Sigmoid colon (tissue), 6 donors: ENCODE measurements at regions not wholly inside any gene's neighbourhood (a gene's known extent, or its start where the extent isn't known, plus 50 kb on each side); places are given as distances from the start of the nearest gene placed in this dataset.

ENCODE experiments used
- DNase-seq: peaks from one replicate; pipeline ENCODE4 v3.0.0-alpha.2; 2019
- H3K27ac ChIP-seq, 4 donors: fragments of 200-600 bp; sonication (generic); one replicate each; pipeline ENCODE4 v1.5.1; 2016 to 2019; ENCODE audit warnings: mild to moderate bottlenecking in 1 of 4
- H3K27me3 ChIP-seq, 3 donors: fragments of 200-600 bp; sonication (generic); one replicate each; pipeline ENCODE4 v1.5.1; 2019; ENCODE audit warnings: mild to moderate bottlenecking in 1 of 3
- H3K36me3 ChIP-seq, 4 donors: fragments of 200-600 bp; sonication (generic); one replicate each; pipeline ENCODE4 v1.5.1; 2016 to 2019
- H3K4me1 ChIP-seq, 4 donors: fragments of 200-600 bp; sonication (generic); one replicate each; pipeline ENCODE4 v1.5.1; 2017 to 2019
- H3K4me3 ChIP-seq, 4 donors: fragments of 200-600 bp; sonication (generic); one replicate each; pipeline ENCODE4 v1.5.1; 2017 to 2019; ENCODE audit warnings: mild to moderate bottlenecking in 2 of 4, moderate library complexity in 1 of 4
- H3K9me3 ChIP-seq, 4 donors: fragments of 200-600 bp in 3 of 4; sonication (generic) in 3 of 4; one replicate each; pipeline versions ENCODE4 v1.5.1 to v1.6.1; 2013 to 2019
- EP300 ChIP-seq, 4 donors: sonication (generic); formaldehyde crosslinking; IDR thresholded peaks; one replicate each; pipeline ENCODE4 v1.6.1; 2017; ENCODE audit warnings: antibody characterized with exemption in 4 of 4
- POLR2A ChIP-seq, 2 donors: fragments of 450-650 bp; IDR thresholded peaks; one replicate each; pipeline ENCODE4 v1.6.1; 2016; ENCODE audit warnings: antibody characterized with exemption in 2 of 2, mild to moderate bottlenecking in 2 of 2, moderate library complexity in 2 of 2
- POLR2AphosphoS5 ChIP-seq, 4 donors: sonication (generic); formaldehyde crosslinking; IDR thresholded peaks; one replicate each; pipeline ENCODE4 v1.6.1; 2017; ENCODE audit warnings: antibody characterized with exemption in 4 of 4
- WGBS, 2 donors: extraction: QIAGEN DNeasy Blood & Tissue Kit; methylation state at CpG; one replicate each; pipeline ENCODE4 v1.1.7; 2013; 5-methylcytosine and 5-hydroxymethylcytosine counted together
- intact Hi-C: fragments of 100-400 bp; cut with DNase I; formaldehyde crosslinking; loops from one replicate; pipeline ENCODE4 v1.15.1; 2023
- TF ChIP-seq, protein P1 (sequence below), 4 experiments: fragments of 450-650 bp in 3 of 4; fragments of 200-600 bp in 1 of 4; IDR thresholded peaks; one replicate each; pipeline ENCODE4 v1.5.1; 2016 to 2019; ENCODE audit warnings: antibody characterized with exemption in 4 of 4, mild to moderate bottlenecking in 3 of 4, moderate library complexity in 2 of 4
- donor health status: healthy with polysubstance abuse.
- donor health status: healthy.

GRCh38 chr2:234269769-234270204, 219.3 kb downstream of the SPP2 start:
- Histone ChIP-seq H3K27me3 (peaks cover 0 to 3% (median 0%) of the 10 kb centered on the region in 3 donors), H3K36me3 (no peaks in the 10 kb centered on the region), H3K27ac (no peak overlapping the region), H3K4me1 (no peaks in the 10 kb centered on the region), H3K4me3 (no peak overlapping the region), H3K9me3 (no peaks in the 10 kb centered on the region)
- TF ChIP-seq, protein P1, sequence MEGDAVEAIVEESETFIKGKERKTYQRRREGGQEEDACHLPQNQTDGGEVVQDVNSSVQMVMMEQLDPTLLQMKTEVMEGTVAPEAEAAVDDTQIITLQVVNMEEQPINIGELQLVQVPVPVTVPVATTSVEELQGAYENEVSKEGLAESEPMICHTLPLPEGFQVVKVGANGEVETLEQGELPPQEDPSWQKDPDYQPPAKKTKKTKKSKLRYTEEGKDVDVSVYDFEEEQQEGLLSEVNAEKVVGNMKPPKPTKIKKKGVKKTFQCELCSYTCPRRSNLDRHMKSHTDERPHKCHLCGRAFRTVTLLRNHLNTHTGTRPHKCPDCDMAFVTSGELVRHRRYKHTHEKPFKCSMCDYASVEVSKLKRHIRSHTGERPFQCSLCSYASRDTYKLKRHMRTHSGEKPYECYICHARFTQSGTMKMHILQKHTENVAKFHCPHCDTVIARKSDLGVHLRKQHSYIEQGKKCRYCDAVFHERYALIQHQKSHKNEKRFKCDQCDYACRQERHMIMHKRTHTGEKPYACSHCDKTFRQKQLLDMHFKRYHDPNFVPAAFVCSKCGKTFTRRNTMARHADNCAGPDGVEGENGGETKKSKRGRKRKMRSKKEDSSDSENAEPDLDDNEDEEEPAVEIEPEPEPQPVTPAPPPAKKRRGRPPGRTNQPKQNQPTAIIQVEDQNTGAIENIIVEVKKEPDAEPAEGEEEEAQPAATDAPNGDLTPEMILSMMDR (IDR thresholded peaks at IDR 0.05) = no peak
- intact Hi-C loops = no loop called here
- no peak for DNase-seq
- WGBS, 2 donors = 14 to 59% methylated on average over 2 of the region's 2 CpGs

DNA sequence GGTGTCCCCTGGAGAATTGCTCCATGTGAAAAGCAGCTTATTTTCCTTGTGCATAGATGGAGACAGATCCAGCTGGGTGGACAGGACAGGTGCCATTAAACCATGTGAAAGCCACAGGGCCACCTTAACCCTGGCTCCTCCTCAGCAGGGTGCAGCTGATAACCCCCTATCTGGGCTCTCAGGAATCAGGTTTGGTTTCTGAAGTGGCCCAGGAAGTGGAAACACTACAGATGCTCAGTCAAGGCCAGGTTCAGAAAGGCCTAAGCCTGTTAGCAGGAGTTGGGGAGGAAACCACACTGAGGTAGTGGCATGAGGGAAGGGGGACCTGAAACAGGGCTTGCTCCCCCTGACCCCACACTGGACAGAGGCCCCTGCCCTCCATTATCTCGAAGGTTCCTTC, 217.0 kb downstream of the SPP2 start:
- Histone ChIP-seq H3K4me3 (no peak overlapping the region), H3K27me3 (no peaks in the 10 kb centered on the region), H3K27ac (no peak overlapping the region), H3K4me1 (no peaks in the 10 kb centered on the region), H3K9me3 (no peaks in the 10 kb centered on the region), H3K36me3 (no peaks in the 10 kb centered on the region)
- no peak for TF ChIP-seq POLR2AphosphoS5 (IDR thresholded peaks at IDR 0.05)
- TF ChIP-seq EP300 (IDR thresholded peaks at IDR 0.05) = no peak
- TF ChIP-seq POLR2A (IDR thresholded peaks at IDR 0.05) = no peak
- TF ChIP-seq, protein P1 (IDR thresholded peaks at IDR 0.05) = no peak
- intact Hi-C loops = no loop called here
- DNase-seq = no peak
- WGBS, 2 donors = 85 to 89% methylated on average over 1 of the region's 1 CpG

- Histone ChIP-seq H3K36me3 (no peaks in the 10 kb centered on the region), H3K27me3 (no peaks in the 10 kb centered on the region), H3K27ac (no peak overlapping the region), H3K4me1 (no peaks in the 10 kb centered on the region), H3K9me3 (no peaks in the 10 kb centered on the region), H3K4me3 (no peak overlapping the region)
- DNase-seq = no peak
- TF ChIP-seq POLR2A (IDR thresholded peaks at IDR 0.05) (no peak), EP300 (IDR thresholded peaks at IDR 0.05) (no peak), POLR2AphosphoS5 (IDR thresholded peaks at IDR 0.05) (no peak)
- TF ChIP-seq, protein P1 (IDR thresholded peaks at IDR 0.05) = no peak
- 68 to 78% methylated on average over 1 of the region's 1 CpG for WGBS, 2 donors
- intact Hi-C loops = no loop called here
Measured at GRCh38 chr2:234266952-234267351, 216.4 kb downstream of the SPP2 start.

DNA sequence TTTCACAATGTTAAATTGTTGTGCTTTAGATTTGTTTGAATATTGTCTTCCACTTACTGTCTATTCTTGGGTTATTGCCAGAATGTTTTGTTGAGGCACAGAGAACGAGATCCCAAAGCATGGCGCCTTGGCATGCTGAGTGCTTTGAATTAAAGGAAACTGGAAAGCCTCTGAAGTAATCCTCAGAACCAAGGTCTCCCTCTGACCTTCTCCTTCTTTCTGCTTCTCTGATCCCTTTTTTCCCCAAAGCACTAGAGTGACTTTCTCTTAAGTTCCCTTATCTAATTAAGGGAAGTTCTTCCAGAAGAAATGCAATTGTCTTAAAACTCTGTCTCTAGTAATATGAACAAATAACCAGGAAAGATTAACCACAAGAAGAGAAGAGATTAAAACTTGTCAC, 214.7 kb downstream of the SPP2 start:
- no peaks in the 10 kb centered on the region for H3K4me1 ChIP-seq
- H3K4me3 ChIP-seq = no peak overlapping the region
- H3K27me3 ChIP-seq = no peaks in the 10 kb centered on the region
- H3K36me3 ChIP-seq = no peaks in the 10 kb centered on the region
- DNase-seq = no peak
- intact Hi-C loops = no loop called here
- WGBS, 2 donors = 88 to 94% methylated on average over 2 of the region's 2 CpGs
- H3K9me3 ChIP-seq = no peaks in the 10 kb centered on the region
- H3K27ac ChIP-seq = no peak overlapping the region
- TF ChIP-seq, protein P1 (IDR thresholded peaks at IDR 0.05) = no peak
- no peak for TF ChIP-seq POLR2AphosphoS5 (IDR thresholded peaks at IDR 0.05)

DNA sequence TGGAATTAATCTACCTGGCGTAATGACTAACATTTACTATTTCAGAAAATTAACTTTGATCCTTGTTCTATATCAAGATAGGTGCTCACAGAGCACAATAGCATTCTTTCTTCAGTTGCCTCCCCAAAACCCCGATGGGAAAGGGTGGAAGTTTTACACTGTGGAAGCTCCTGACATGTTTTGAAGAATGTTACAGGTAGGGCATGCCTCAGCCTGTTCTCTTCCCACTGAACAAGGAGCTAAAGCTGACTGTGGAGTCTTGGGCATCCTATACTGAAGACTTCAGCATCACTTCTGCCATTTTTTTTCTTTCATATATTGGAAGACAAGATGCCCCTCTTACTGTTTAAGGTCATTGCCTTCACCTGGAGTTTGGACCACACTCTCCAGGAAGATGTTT, 211.2 kb downstream of the SPP2 start:
- TF ChIP-seq POLR2AphosphoS5 (IDR thresholded peaks at IDR 0.05) (no peak), EP300 (IDR thresholded peaks at IDR 0.05) (no peak), POLR2A (IDR thresholded peaks at IDR 0.05) (no peak)
- TF ChIP-seq, protein P1 (IDR thresholded peaks at IDR 0.05) = no peak
- WGBS, 2 donors = 74 to 88% methylated on average over 2 of the region's 2 CpGs
- intact Hi-C loops = no loop called here
- no peak overlapping the region for H3K4me3 ChIP-seq
- DNase-seq = no peak
- no peak overlapping the region for H3K27ac ChIP-seq
- no peaks in the 10 kb centered on the region for H3K4me1 ChIP-seq
- peaks cover 0 to 6% (median 0%) of the 10 kb centered on the region in 3 donors for H3K27me3 ChIP-seq
- H3K9me3 ChIP-seq = no peaks in the 10 kb centered on the region
- H3K36me3 ChIP-seq = no peaks in the 10 kb centered on the region
